ENCODE measurements at regions not wholly inside any gene's neighbourhood (a gene's known extent, or its start where the extent isn't known, plus 50 kb on each side); places are given as distances from the start of the nearest gene placed in this dataset.

DNA sequence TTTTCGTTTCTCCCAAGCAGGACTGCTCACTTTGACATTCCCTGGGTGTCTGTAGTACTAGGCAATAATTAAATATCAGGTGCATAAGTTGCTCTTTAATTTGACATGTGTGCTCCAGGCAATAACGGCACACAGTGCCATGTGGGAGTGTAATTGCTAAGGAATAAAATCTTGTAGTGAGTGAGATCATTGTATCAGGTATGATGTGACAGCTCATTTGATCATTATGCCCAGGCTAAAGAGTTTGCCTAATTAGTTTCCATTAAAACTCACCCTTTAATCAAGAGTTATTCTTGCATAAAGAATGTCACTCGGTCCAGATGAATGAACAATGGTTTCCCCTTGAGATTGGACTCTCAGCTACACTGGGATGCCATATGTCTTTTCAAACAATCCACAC is 220.0 kb downstream of the INSC start:
- H3K9ac ChIP-seq (ENCODE audit: low read length) = no peak overlapping the region
- H3F3A ChIP-seq (ENCODE audit: low read length, unreplicated experiment) = no peaks in the 10 kb centered on the region
- no peak overlapping the region for H3K4me2 ChIP-seq (ENCODE audit: low read length)
- H3K79me2 ChIP-seq (ENCODE audit: low read length) = no peaks in the 10 kb centered on the region
- TF ChIP-seq EZH2phosphoT487 (IDR thresholded peaks at IDR 0.05; ENCODE audit: borderline replicate concordance, low read length) (no peak), EZH2 (IDR thresholded peaks at IDR 0.05; ENCODE audit: low read length, unreplicated experiment) (no peak), CTCF (conservative IDR thresholded peaks at IDR 0.05; ENCODE audit: low read depth, low read length) (no peak)
- no peaks in the 10 kb centered on the region for H3K9me2 ChIP-seq (replicated peaks; ENCODE audit: low read length)
- no peaks in the 10 kb centered on the region for H3K4me1 ChIP-seq (ENCODE audit: insufficient read depth, low read length)
- ATAC-seq = no peak
- H3K27ac ChIP-seq (ENCODE audit: low read length) = no peak overlapping the region
- no peaks in the 10 kb centered on the region; the same call in 1 of the 2 replicates for H3K9me3 ChIP-seq (ENCODE audit: low read length)
- H3K27me3 ChIP-seq (ENCODE audit: low read length) = no peaks in the 10 kb centered on the region
- no peak overlapping the region for H2AFZ ChIP-seq (ENCODE audit: low read length)
- no TSS peak for BruUV-seq (replicated peaks)
- intact Hi-C loops (cut with micrococcal nuclease) = no loop called here
- POLR2A ChIA-PET (ENCODE audit: unreplicated experiment) = no interaction called here
- no peak for DNase-seq
- H3K4me3 ChIP-seq (ENCODE audit: low read length) = no peak overlapping the region
- CTCF ChIA-PET = no interaction called here
- no peaks in the 10 kb centered on the region for H4K20me1 ChIP-seq (ENCODE audit: low read length)
- no peaks in the 10 kb centered on the region for H3K36me3 ChIP-seq (ENCODE audit: low read depth, low read length)

- H3K9me2 ChIP-seq (replicated peaks; ENCODE audit: low read length) = no peaks in the 10 kb centered on the region
- H3K4me1 ChIP-seq (ENCODE audit: insufficient read depth, low read length) = no peaks in the 10 kb centered on the region
- H4K20me1 ChIP-seq (ENCODE audit: low read length) = no peaks in the 10 kb centered on the region
- intact Hi-C loops (cut with micrococcal nuclease) = no loop called here
- ChIA-PET CTCF (no interaction called here), POLR2A (ENCODE audit: unreplicated experiment) (no interaction called here)
- no peak for DNase-seq
- H3K4me3 ChIP-seq (ENCODE audit: low read length) = no peak overlapping the region
- no peaks in the 10 kb centered on the region; the same call in 1 of the 2 replicates for H3K9me3 ChIP-seq (ENCODE audit: low read length)
- H3K27ac ChIP-seq (ENCODE audit: low read length) = no peak overlapping the region
- H2AFZ ChIP-seq (ENCODE audit: low read length) = no peak overlapping the region
- no peaks in the 10 kb centered on the region for H3F3A ChIP-seq (ENCODE audit: low read length, unreplicated experiment)
- no peaks in the 10 kb centered on the region for H3K36me3 ChIP-seq (ENCODE audit: low read depth, low read length)
- no peaks in the 10 kb centered on the region for H3K27me3 ChIP-seq (ENCODE audit: low read length)
- H3K9ac ChIP-seq (ENCODE audit: low read length) = no peak overlapping the region
- no peaks in the 10 kb centered on the region for H3K79me2 ChIP-seq (ENCODE audit: low read length)
- no peak overlapping the region for H3K4me2 ChIP-seq (ENCODE audit: low read length)
- TF ChIP-seq EZH2 (IDR thresholded peaks at IDR 0.05; ENCODE audit: low read length, unreplicated experiment) (no peak), CTCF (conservative IDR thresholded peaks at IDR 0.05; ENCODE audit: low read depth, low read length) (no peak), EZH2phosphoT487 (IDR thresholded peaks at IDR 0.05; ENCODE audit: borderline replicate concordance, low read length) (no peak)
- ATAC-seq = no peak
- no TSS peak for BruUV-seq (replicated peaks)
These were observed 221.3 kb downstream of the INSC start for GRCh38 chr11:15336021-15336420.

DNA sequence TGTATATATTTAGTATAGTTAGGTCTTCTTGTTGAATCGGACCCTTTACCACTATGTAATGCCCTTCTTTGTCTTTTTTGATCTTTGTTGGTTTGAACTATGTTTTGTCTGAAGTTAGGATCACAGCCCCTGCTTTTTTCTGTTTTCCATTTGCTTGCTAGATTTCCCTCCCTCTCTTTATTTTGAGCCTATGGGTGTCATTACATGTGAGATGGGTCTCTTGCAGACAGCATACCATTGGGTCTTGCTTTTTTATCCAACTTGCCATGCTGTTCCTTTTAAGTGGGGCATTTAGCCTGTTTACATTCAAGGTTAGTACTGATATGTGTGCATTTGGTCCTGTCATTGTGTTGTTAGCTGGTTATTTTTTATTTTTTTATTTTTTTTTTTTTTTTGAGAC is 224.6 kb downstream of the INSC start:
- DNase-seq = no peak
- BruUV-seq (replicated peaks) = no TSS peak
- intact Hi-C loops (cut with micrococcal nuclease) = no loop called here

More for the DNA sequence above, 224.6 kb downstream of the INSC start:
- POLR2A ChIA-PET (ENCODE audit: unreplicated experiment) = no interaction called here
- Histone ChIP-seq H3K9me3 (ENCODE audit: low read length) (no peaks in the 10 kb centered on the region; the same call in 1 of the 2 replicates), H3K79me2 (ENCODE audit: low read length) (no peaks in the 10 kb centered on the region), H3F3A (ENCODE audit: low read length, unreplicated experiment) (no peaks in the 10 kb centered on the region), H2AFZ (ENCODE audit: low read length) (no peak overlapping the region), H3K27ac (ENCODE audit: low read length) (no peak overlapping the region), H3K36me3 (ENCODE audit: low read depth, low read length) (no peaks in the 10 kb centered on the region), H3K27me3 (ENCODE audit: low read length) (no peaks in the 10 kb centered on the region), H3K4me2 (ENCODE audit: low read length) (no peak overlapping the region), H3K4me3 (ENCODE audit: low read length) (no peak overlapping the region), H3K9ac (ENCODE audit: low read length) (no peak overlapping the region), H3K9me2 (replicated peaks; ENCODE audit: low read length) (no peaks in the 10 kb centered on the region), H3K4me1 (ENCODE audit: insufficient read depth, low read length) (no peaks in the 10 kb centered on the region), H4K20me1 (ENCODE audit: low read length) (no peaks in the 10 kb centered on the region)
- CTCF ChIA-PET = no interaction called here
- no peak for TF ChIP-seq EZH2phosphoT487 (IDR thresholded peaks at IDR 0.05; ENCODE audit: borderline replicate concordance, low read length)
- ATAC-seq = no peak
